Inflammatory macrophage (primary cell): ENCODE measurements at regions not wholly inside any gene's neighbourhood (a gene's known extent, or its start where the extent isn't known, plus 50 kb on each side); places are given as distances from the start of the nearest gene placed in this dataset.
A peak's percentile ranks its signal among the peaks of the same experiment; 100 is the strongest.
"Not testable (repeated sequence)": the region's sequence is repeated elsewhere in the genome, so short reads cannot be mapped to it uniquely, and the experiment has no call there.

ENCODE experiments used
- DNase-seq, 2 donors: peaks; one replicate each; pipeline ENCODE4 v3.0.0-alpha.2; 2020 to 2022

- no peak for DNase-seq
Observed at GRCh38 chr7:130948822-130949221, 214.8 kb upstream of the KLF14 start.

- DNase-seq: no peak
Observed at GRCh38 chr7:130949550-130949949, 215.5 kb upstream of the KLF14 start.

DNA sequence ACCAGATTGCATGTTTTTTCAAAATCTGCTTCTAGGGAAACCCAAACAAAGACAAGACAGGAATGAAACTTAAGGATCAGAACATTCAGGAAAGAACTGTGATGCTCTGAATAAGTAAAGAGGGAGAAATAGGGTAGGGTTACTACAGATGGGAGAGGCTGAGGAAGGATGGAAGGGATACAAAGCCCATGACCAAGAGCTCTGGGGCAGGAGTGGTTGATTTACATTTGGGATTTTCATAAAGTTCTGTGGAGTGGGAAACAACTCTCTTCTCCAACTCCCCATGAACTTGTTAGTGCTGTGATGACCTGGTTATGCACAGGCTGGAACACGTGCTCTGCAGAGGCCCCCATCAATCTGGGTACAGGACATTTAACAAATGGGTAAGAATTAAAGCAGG lies 216.0 kb upstream of the KLF14 start:
- DNase-seq: no peak

DNA sequence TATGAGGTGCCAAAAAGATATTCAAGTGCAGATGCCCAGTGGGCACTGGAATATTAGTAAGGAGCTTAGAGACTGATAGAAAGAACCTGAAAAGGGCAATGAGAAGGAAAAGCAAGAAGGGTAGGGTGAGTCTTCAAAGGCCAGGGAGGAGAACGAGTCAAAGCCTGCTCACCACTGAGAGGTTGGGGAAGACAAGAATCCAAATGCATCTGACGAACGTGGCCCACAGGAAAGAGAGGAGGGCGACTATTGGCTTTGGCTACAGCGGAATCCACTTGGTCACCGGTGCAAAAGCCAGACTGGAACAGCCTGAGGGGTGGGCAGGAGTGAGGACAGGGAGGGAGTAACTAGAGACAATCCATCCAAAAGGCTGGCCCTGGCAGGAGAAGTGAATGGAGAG lies 216.7 kb upstream of the KLF14 start:
- no peak for DNase-seq

DNA sequence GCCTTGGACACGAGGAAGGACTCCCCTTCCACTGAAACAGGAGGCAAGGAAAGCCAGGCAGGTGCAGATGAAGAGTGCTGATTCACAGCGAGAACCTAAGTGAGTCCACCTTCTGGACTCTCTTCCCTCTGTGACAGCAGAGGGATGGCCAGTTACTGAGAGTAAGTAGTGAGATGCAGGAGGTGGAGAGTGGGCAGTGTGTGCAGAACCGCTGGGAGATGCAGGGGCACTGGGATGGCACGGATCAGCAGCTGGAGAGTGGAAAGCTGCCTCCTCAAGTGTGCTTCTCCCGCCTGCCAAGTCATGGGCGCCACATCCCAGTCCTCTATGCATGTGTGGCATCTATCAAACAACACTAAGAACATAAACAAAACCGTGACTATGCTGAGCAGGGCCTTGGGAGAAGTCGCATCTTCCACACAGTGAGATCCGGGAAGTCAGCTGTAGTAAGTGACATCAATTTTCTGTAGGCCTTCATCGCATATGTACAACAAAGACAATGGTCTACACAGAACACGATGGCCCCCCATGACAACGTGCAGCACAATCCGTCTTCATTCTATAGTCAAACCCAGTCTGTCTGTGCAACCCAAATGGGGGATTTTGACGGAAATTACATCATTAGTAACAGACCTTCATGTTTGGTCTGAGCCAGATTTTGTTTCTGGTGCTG lies 217.4 kb upstream of the KLF14 start:
- no peak for DNase-seq

GRCh38 chr7:130951976-130952876 lies 218.2 kb upstream of the KLF14 start:
- DNase-seq: no peak

- DNase-seq: no peak
Observed at GRCh38 chr7:130953196-130953595, 219.2 kb upstream of the KLF14 start.

GRCh38 chr7:130954918-130955564 lies 221.0 kb upstream of the KLF14 start:
- DNase-seq: no peak

GRCh38 chr7:130955565-130955919 lies 221.5 kb upstream of the KLF14 start:
- no peak for DNase-seq

DNA sequence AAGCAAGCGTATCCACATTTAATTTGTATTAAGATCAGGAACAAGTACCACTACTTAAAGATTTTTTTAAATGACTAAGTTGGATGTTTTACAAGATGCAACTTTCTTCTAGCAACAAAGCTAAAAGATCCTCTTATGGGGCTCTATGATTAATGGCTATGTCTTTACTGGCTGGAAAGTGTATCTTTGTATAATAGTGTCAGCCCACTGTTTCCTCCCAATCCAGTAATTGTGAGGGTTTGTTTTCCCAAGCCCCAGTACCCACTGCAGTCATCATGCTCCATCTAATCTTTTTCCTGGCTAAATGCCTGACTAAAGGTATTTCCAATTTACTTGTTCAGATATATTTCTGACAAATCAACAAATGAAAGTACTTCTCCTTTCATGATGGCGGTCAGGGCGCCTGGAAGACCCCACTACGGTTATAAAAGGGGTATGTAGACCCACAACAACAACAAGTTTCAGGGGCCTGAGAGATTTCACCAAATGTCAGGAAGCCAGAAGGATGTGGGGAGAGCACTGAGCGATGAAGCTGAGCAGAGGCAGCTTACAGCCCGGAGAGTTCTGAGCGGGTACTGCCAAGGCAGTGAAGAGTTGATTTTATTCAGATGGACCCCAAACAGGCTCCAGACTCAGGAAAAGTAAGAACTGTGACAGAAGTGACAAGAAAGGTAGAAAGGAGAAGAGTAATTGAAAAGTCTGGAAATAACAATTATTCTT lies 222.6 kb upstream of the KLF14 start:
- DNase-seq: no peak

DNA sequence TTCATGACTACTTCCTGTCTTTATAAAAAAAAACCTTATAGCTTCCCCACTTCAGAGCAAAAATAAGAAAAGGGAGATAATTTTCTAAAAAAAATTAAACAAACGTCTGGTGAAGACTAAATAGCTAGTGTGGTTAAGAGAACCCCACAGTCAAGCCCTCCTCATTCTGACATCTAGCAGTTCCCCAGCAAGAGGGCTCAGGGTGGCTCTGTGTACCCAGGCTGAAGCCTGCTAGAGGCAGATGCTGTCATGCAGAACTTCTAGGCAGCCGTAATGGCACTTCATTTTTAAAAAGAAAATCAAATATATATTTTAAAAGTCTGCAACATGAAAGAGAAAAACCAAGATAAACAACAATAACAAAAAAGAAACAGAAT lies 223.1 kb upstream of the KLF14 start:
- no peak for DNase-seq

DNA sequence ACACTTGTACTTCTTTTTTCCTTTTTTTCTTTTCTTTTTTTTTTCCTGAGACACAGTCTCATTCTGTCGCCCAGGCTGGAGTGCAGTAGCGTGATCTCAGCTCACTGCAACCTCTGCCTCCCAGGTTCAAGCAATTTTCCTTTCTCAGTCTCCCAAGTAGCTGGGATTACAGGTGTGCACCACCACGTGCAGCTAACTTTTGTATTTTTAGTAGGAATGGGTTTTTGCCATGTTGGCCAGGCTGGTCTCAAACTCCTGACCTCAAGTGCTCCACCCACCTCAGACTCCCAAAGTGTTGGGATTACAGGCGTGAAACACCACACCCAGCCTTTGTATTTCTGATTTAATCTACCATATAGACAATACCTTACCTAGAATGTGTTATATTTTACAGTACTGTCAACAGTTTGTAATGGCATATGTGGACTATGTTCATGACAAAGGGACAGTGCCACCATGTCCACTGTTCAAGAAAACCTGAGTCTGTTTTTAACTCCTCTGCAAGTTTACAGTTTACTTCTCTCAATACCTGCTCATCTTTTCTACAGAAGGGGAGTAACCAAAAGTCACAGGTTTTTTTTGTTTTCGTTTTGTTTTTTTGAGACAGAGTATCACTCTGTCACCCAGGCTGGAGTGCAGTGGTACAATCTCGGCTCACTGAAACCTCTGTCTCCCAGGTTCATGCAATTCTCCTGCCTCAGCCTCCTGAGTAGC lies 223.9 kb upstream of the KLF14 start:
- not testable (repeated sequence) for DNase-seq

- no peak for DNase-seq
Observed at GRCh38 chr7:130958846-130959245, 224.8 kb upstream of the KLF14 start.

DNA sequence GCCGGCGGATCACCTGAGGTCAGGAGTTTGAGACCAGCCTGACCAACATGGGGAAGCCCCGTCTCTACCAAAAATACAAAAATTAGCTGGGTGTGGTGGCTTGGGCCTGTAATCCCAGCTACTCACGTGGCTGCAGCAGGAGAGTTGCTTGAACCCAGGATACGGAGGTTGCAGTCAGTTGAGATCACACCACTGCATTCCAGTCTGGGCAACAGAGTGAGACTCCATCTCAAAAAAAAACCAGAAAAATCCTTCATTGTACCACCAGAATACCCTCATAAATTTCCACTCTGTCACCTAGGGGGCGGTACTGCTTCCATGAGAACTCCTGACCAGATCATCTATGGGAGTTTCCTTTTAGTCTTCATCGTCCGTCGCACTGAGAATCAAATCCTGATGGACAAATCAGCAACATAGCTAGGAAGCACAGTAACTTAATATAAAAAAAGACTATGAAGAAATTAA lies 225.8 kb upstream of the KLF14 start:
- DNase-seq: peak in 1 of 2 donors; percentile 25

DNA sequence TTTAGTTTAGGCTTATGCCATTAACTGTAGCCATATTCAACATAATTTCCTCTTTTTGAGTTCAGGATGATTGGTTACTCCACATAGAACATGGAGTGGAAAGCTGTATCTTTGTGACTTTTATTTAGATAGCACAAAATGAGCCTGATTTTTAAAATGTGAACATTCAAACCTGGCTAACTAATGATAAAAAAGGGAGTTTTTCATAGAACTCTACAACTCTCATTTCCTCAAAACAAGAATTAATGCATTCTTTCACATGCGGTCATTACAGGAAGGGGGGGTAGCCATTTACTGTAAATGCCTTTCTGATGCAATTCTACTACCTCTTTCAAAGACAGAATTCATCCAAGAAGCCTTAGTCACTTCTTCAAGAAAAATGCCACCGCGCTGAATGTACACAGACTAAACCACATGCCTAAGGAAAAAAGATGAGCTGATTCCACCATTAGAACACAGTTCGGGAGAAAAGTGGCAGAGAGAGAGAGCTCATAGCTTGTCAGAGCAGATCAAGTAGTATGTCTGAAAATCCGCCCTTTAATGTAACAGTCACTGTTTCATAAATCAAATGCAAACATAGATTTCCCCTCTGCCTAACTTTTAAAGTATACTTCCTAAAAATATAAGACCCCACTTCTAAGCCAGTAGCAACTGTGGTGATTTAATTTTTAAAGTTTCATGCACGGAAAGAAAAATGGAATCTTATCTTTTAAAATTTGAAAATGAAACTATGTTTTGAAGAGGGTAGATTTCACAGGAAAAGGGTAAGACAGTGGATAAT lies 226.4 kb upstream of the KLF14 start:
- peak; percentile 88 to 97 for DNase-seq

DNA sequence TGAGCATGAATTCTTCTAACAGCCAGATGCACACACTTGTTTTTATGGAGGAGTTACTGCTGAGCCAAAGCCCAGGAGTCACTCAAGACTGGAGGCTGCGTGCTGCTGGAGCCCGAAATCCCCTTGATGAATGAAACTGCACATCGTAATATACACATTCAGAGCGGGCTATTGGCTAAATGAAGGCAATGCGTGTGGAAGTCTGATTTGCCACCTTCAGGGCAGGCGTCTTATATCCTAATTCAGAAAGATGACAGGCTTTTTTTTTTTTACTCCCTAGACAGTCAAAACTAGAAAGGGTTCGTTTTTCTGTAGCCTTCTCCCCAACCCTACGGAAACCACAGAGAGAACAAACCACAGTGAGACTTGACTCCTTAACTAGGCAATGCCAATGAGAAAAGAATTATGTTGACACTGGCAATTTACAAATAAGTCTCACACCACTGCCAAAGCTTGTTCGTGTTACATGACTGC lies 227.2 kb upstream of the KLF14 start:
- DNase-seq: peak; percentile 44 to 54

DNA sequence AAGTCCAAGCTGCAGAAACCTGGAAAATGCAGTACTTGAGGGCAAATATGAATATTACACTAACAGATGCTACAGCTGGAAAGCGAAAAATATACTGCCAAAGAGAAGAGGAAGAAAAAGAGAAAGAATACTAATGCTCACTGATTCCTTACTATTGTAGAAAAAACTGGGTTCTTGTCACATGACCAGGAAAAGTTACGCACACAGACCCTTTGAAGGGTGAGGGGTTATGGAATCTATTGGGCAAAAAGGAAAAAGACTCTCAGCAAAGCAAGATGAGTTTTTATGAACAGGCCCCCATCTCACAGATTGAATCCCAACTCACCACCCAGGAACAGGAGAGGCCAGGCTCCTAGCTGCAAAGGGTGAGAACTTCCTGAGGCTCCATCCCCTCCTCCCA lies 228.1 kb upstream of the KLF14 start:
- DNase-seq: no peak

GRCh38 chr7:130963339-130963738 lies 229.3 kb upstream of the KLF14 start:
- DNase-seq: peak; percentile 28 to 64

- DNase-seq: no peak
Observed at GRCh38 chr7:130965515-130965914, 231.5 kb upstream of the KLF14 start.

GRCh38 chr7:130966246-130967009 lies 232.4 kb upstream of the KLF14 start:
- DNase-seq: no peak
